ENCODE measurements at regions not wholly inside any gene's neighbourhood (a gene's known extent, or its start where the extent isn't known, plus 50 kb on each side); places are given as distances from the start of the nearest gene placed in this dataset.

DNA sequence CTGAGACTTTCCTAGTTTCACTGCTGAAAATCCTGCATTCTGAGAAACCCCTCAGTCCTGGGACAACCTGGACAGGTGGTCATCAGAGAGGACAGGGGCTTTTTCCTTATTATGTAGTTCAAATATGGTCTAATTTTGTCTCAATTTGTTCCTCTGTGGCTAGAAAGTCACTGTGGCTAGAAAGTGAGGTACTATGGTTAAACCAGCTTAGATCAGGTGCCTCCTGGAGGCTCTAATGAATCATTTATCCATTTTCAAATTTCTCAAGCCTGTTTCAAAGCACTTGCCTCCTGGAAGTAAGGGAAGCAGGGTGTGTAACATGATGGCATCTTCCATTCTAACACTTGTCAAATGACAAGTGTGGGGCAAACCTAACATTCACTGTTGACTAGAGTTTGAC lies 326.8 kb downstream of the PIK3C3 start:
- CTCF ChIA-PET = no interaction called here
- H3K27me3 ChIP-seq (ENCODE audit: insufficient read depth, low read depth) = no peaks in the 10 kb centered on the region
- H3K79me2 ChIP-seq (ENCODE audit: low read depth) = no peaks in the 10 kb centered on the region
- no peaks in the 10 kb centered on the region for H3K4me1 ChIP-seq (replicated peaks; ENCODE audit: insufficient read depth)
- H4K20me1 ChIP-seq (ENCODE audit: insufficient read depth) = no peaks in the 10 kb centered on the region
- intact Hi-C loops (cut with micrococcal nuclease; ENCODE audit: unreplicated experiment) = no loop called here
- POLR2A ChIA-PET (ENCODE audit: unreplicated experiment) = no interaction called here
- no peaks in the 10 kb centered on the region for H3K9me2 ChIP-seq (ENCODE audit: insufficient read depth)
- H3K9me3 ChIP-seq (ENCODE audit: insufficient read depth, low read depth) = no peaks in the 10 kb centered on the region
- H3F3A ChIP-seq (ENCODE audit: insufficient read depth, low read depth) = no peaks in the 10 kb centered on the region
- no peak overlapping the region for H3K4me2 ChIP-seq
- no peaks in the 10 kb centered on the region for H3K36me3 ChIP-seq (ENCODE audit: low read depth)
- H2AFZ ChIP-seq = no peak overlapping the region
- no peak overlapping the region for H3K27ac ChIP-seq
- BruUV-seq (replicated peaks) = no TSS peak
- no peak overlapping the region for H3K4me3 ChIP-seq
- no peak for TF ChIP-seq EZH2 (IDR thresholded peaks at IDR 0.05; ENCODE audit: low read depth)
- TF ChIP-seq, protein P1, sequence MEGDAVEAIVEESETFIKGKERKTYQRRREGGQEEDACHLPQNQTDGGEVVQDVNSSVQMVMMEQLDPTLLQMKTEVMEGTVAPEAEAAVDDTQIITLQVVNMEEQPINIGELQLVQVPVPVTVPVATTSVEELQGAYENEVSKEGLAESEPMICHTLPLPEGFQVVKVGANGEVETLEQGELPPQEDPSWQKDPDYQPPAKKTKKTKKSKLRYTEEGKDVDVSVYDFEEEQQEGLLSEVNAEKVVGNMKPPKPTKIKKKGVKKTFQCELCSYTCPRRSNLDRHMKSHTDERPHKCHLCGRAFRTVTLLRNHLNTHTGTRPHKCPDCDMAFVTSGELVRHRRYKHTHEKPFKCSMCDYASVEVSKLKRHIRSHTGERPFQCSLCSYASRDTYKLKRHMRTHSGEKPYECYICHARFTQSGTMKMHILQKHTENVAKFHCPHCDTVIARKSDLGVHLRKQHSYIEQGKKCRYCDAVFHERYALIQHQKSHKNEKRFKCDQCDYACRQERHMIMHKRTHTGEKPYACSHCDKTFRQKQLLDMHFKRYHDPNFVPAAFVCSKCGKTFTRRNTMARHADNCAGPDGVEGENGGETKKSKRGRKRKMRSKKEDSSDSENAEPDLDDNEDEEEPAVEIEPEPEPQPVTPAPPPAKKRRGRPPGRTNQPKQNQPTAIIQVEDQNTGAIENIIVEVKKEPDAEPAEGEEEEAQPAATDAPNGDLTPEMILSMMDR (conservative IDR thresholded peaks at IDR 0.05) = no peak
- no peak for DNase-seq

DNA sequence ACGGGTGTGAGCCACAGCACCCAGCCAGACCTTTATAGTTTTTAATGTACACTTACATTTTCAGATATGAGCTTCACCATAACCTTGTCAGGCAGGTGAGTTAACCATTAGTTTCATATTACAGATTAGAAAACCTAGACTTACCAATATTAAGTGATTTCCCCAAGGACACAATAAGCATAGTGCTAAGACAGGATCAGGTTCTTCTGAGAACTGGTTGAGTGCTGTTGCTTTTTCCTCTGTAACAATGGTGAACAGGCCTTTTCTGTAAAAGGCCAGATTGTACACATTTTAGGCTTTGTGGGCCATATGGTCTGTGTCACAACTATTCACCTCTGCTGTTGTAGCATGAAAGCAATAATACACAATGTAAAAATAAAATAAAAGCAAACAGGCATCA lies 332.0 kb downstream of the PIK3C3 start:
- Histone ChIP-seq H3K36me3 (ENCODE audit: low read depth) (no peaks in the 10 kb centered on the region), H3K27ac (no peak overlapping the region), H3K4me1 (replicated peaks; ENCODE audit: insufficient read depth) (no peaks in the 10 kb centered on the region), H3K4me2 (no peak overlapping the region), H3K27me3 (ENCODE audit: insufficient read depth, low read depth) (no peaks in the 10 kb centered on the region), H3K9me3 (ENCODE audit: insufficient read depth, low read depth) (no peaks in the 10 kb centered on the region), H3K79me2 (ENCODE audit: low read depth) (no peaks in the 10 kb centered on the region), H4K20me1 (ENCODE audit: insufficient read depth) (no peaks in the 10 kb centered on the region), H3K4me3 (no peak overlapping the region), H3K9me2 (ENCODE audit: insufficient read depth) (no peaks in the 10 kb centered on the region), H2AFZ (no peak overlapping the region), H3F3A (ENCODE audit: insufficient read depth, low read depth) (no peaks in the 10 kb centered on the region)
- TF ChIP-seq, protein P1 (conservative IDR thresholded peaks at IDR 0.05) = no peak
- TF ChIP-seq EZH2 (IDR thresholded peaks at IDR 0.05; ENCODE audit: low read depth) = no peak
- intact Hi-C loops (cut with micrococcal nuclease; ENCODE audit: unreplicated experiment) = no loop called here
- CTCF ChIA-PET = interaction anchor here (0.6 kb wide), 1 partner anchor 13 kb away, joined by 3 read pairs; no protein-coding TSS in a partner anchor
- no TSS peak for BruUV-seq (replicated peaks)
- DNase-seq = no peak
- POLR2A ChIA-PET (ENCODE audit: unreplicated experiment) = no interaction called here

DNA sequence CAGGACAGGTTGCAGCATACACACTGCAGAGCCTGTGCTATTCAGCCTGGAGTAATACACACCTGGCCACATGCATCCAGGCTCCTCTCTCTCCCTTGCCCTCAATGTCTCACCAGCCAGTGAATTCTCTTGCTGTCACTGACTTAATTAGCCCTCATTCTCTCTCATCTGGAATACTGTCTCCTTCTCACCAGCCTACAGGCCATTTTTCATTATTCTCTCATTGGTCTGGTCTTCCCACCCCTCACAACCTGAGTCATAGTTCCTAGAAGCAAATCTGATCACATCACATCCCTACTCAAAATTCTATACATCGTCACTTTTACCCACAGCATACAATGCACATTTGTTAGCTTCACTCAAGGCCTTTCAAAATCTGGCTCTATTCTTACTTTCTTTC lies 333.1 kb downstream of the PIK3C3 start:
- H3K4me1 ChIP-seq (replicated peaks; ENCODE audit: insufficient read depth) = no peaks in the 10 kb centered on the region
- no peaks in the 10 kb centered on the region for H3K36me3 ChIP-seq (ENCODE audit: low read depth)
- ChIA-PET POLR2A (ENCODE audit: unreplicated experiment) (no interaction called here), CTCF (no interaction called here)
- H3K79me2 ChIP-seq (ENCODE audit: low read depth) = no peaks in the 10 kb centered on the region
- no peaks in the 10 kb centered on the region for H3K9me3 ChIP-seq (ENCODE audit: insufficient read depth, low read depth)
- no peak overlapping the region for H2AFZ ChIP-seq
- TF ChIP-seq, protein P1 (conservative IDR thresholded peaks at IDR 0.05) = no peak
- no peak for TF ChIP-seq EZH2 (IDR thresholded peaks at IDR 0.05; ENCODE audit: low read depth)
- no peaks in the 10 kb centered on the region for H3K9me2 ChIP-seq (ENCODE audit: insufficient read depth)
- no peaks in the 10 kb centered on the region for H4K20me1 ChIP-seq (ENCODE audit: insufficient read depth)
- no TSS peak for BruUV-seq (replicated peaks)
- no peak overlapping the region for H3K4me2 ChIP-seq
- no peaks in the 10 kb centered on the region for H3F3A ChIP-seq (ENCODE audit: insufficient read depth, low read depth)
- DNase-seq = no peak
- H3K27ac ChIP-seq = no peak overlapping the region
- intact Hi-C loops (cut with micrococcal nuclease; ENCODE audit: unreplicated experiment) = no loop called here
- no peaks in the 10 kb centered on the region for H3K27me3 ChIP-seq (ENCODE audit: insufficient read depth, low read depth)
- no peak overlapping the region for H3K4me3 ChIP-seq
